OCI-LY3 (cell line): ENCODE measurements at regions not wholly inside any gene's neighbourhood (a gene's known extent, or its start where the extent isn't known, plus 50 kb on each side); places are given as distances from the start of the nearest gene placed in this dataset.

Source experiments
- EZH2phosphoT487 ChIP-seq: fragments of 200-600 bp; shearing (Covaris generic); IDR thresholded peaks from 2 replicates; pipeline ENCODE4 v1.6.1; 2018; ENCODE audit warnings: antibody characterized with exemption, mixed run types, low read depth
- TF ChIP-seq, protein P1 (sequence below): fragments of 200-600, 300-600 bp; sonication (generic); IDR thresholded peaks from 2 replicates; pipeline ENCODE4 v1.5.1; 2014; ENCODE audit warnings: antibody characterized with exemption, low read length, low read depth

GRCh38 chr2:215879331-215879730 is 134.0 kb downstream of the MREG start:
- TF ChIP-seq, protein P1, sequence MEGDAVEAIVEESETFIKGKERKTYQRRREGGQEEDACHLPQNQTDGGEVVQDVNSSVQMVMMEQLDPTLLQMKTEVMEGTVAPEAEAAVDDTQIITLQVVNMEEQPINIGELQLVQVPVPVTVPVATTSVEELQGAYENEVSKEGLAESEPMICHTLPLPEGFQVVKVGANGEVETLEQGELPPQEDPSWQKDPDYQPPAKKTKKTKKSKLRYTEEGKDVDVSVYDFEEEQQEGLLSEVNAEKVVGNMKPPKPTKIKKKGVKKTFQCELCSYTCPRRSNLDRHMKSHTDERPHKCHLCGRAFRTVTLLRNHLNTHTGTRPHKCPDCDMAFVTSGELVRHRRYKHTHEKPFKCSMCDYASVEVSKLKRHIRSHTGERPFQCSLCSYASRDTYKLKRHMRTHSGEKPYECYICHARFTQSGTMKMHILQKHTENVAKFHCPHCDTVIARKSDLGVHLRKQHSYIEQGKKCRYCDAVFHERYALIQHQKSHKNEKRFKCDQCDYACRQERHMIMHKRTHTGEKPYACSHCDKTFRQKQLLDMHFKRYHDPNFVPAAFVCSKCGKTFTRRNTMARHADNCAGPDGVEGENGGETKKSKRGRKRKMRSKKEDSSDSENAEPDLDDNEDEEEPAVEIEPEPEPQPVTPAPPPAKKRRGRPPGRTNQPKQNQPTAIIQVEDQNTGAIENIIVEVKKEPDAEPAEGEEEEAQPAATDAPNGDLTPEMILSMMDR, result no peak
- TF ChIP-seq EZH2phosphoT487, result no peak
